Calu3 (cell line): ENCODE measurements at regions not wholly inside any gene's neighbourhood (a gene's known extent, or its start where the extent isn't known, plus 50 kb on each side); places are given as distances from the start of the nearest gene placed in this dataset.

Experiments
- BruUV-seq: library from RNA; stranded (reverse); fragments of 400-500 nt; replicated peaks from 2 replicates; lab custom pipeline; 2021; lab: Mats Ljungman, UMichigan
- CTCF ChIA-PET: fragments of 300-600 bp; sonication (Branson Sonifier 250); formaldehyde crosslinking; loops from one replicate; lab custom pipeline; 2022; ENCODE audit warnings: antibody characterized with exemption; lab: Charles Lee
- DNase-seq: peaks from one replicate; pipeline ENCODE4 v3.0.0; 2022
- H3K27ac Mint-ChIP-seq: one replicate; pipeline ENCODE4 v1.8.0; 2022; ENCODE audit warnings: mixed read lengths; ENCODE audit not compliant: unreplicated experiment
- H3K27me3 Mint-ChIP-seq: one replicate; pipeline ENCODE4 v1.8.0; 2022; ENCODE audit warnings: mixed read lengths; ENCODE audit not compliant: unreplicated experiment
- H3K36me3 Mint-ChIP-seq: one replicate; pipeline ENCODE4 v1.8.0; 2022; ENCODE audit warnings: mild to moderate bottlenecking, moderate library complexity, mixed read lengths; ENCODE audit not compliant: insufficient read depth, unreplicated experiment
- H3K4me1 Mint-ChIP-seq: one replicate; pipeline ENCODE4 v1.8.0; 2022; ENCODE audit warnings: mild to moderate bottlenecking, low read depth, mixed read lengths; ENCODE audit not compliant: unreplicated experiment
- H3K4me3 Mint-ChIP-seq: one replicate; pipeline ENCODE4 v1.8.0; 2022; ENCODE audit warnings: mild to moderate bottlenecking, low read depth, moderate library complexity, mixed read lengths; ENCODE audit not compliant: unreplicated experiment
- H3K9me3 Mint-ChIP-seq: one replicate; pipeline ENCODE4 v1.8.0; 2022; ENCODE audit warnings: low read depth, mixed read lengths; ENCODE audit not compliant: unreplicated experiment
- intact Hi-C: fragments of 100-400 bp; cut with micrococcal nuclease; formaldehyde crosslinking; loops from one replicate; pipeline ENCODE4 v1.10.0; 2022; ENCODE audit not compliant: unreplicated experiment
- TF ChIP-seq, protein P1 (sequence below): fragments of 200-600 bp; IDR thresholded peaks from one replicate; pipeline ENCODE4 v1.8.0; 2022; ENCODE audit warnings: antibody characterized with exemption; ENCODE audit not compliant: unreplicated experiment

DNA sequence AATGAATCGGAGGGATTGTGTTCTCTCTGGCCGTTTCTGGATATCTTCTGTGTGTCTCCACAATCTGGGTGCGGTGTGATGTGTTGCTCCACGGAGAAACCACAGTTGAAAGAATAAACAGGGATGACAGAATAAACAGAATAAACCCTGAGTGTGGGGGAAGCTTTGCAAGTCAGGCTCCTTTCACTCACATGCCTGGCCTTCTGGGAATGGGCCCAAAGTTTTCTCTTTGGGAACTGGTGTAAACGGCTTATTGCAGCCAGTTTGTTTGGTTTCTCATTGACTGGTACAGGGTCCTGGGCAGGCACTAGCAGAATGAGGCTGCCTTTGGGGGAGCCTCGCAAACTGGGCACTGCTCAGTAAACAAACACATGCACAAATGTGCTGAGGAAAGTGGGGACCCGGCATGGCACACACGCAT is 324.7 kb downstream of the DLEU7 start:
- Mint-ChIP-seq H3K4me3 (no peak overlapping the region), H3K36me3 (no peaks in the 10 kb centered on the region), H3K27ac (no peak overlapping the region), H3K4me1 (peaks cover 11% of the 10 kb centered on the region), H3K27me3 (no peaks in the 10 kb centered on the region), H3K9me3 (no peaks in the 10 kb centered on the region)
- intact Hi-C loops: no loop called here
- DNase-seq: no peak
- CTCF ChIA-PET: no interaction called here
- TF ChIP-seq, protein P1, sequence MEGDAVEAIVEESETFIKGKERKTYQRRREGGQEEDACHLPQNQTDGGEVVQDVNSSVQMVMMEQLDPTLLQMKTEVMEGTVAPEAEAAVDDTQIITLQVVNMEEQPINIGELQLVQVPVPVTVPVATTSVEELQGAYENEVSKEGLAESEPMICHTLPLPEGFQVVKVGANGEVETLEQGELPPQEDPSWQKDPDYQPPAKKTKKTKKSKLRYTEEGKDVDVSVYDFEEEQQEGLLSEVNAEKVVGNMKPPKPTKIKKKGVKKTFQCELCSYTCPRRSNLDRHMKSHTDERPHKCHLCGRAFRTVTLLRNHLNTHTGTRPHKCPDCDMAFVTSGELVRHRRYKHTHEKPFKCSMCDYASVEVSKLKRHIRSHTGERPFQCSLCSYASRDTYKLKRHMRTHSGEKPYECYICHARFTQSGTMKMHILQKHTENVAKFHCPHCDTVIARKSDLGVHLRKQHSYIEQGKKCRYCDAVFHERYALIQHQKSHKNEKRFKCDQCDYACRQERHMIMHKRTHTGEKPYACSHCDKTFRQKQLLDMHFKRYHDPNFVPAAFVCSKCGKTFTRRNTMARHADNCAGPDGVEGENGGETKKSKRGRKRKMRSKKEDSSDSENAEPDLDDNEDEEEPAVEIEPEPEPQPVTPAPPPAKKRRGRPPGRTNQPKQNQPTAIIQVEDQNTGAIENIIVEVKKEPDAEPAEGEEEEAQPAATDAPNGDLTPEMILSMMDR: no peak
- BruUV-seq: no TSS peak

GRCh38 chr13:50519866-50520265 is 323.6 kb downstream of the DLEU7 start:
- Mint-ChIP-seq H3K36me3 (no peaks in the 10 kb centered on the region), H3K4me3 (no peak overlapping the region), H3K27ac (no peak overlapping the region), H3K27me3 (no peaks in the 10 kb centered on the region), H3K9me3 (no peaks in the 10 kb centered on the region), H3K4me1 (peaks cover 11% of the 10 kb centered on the region)
- no peak for DNase-seq
- CTCF ChIA-PET: no interaction called here
- intact Hi-C loops: no loop called here
- BruUV-seq: no TSS peak
- TF ChIP-seq, protein P1: no peak

- Mint-ChIP-seq H3K4me3 (no peak overlapping the region), H3K27me3 (no peaks in the 10 kb centered on the region), H3K9me3 (no peaks in the 10 kb centered on the region), H3K4me1 (peaks cover 11% of the 10 kb centered on the region), H3K36me3 (no peaks in the 10 kb centered on the region), H3K27ac (no peak overlapping the region)
- CTCF ChIA-PET: no interaction called here
- DNase-seq: no peak
- BruUV-seq: no TSS peak
- intact Hi-C loops: no loop called here
- TF ChIP-seq, protein P1: no peak
Measured at GRCh38 chr13:50521006-50521830, 322.3 kb downstream of the DLEU7 start.

GRCh38 chr13:50521831-50522149 is 321.7 kb downstream of the DLEU7 start:
- H3K27ac Mint-ChIP-seq: no peak overlapping the region
- H3K36me3 Mint-ChIP-seq: no peaks in the 10 kb centered on the region
- DNase-seq: no peak
- no peaks in the 10 kb centered on the region for H3K27me3 Mint-ChIP-seq
- H3K9me3 Mint-ChIP-seq: no peaks in the 10 kb centered on the region
- CTCF ChIA-PET: no interaction called here
- peaks cover 11% of the 10 kb centered on the region for H3K4me1 Mint-ChIP-seq
- TF ChIP-seq, protein P1: no peak
- intact Hi-C loops: no loop called here
- BruUV-seq: no TSS peak
- no peak overlapping the region for H3K4me3 Mint-ChIP-seq
